ENCODE measurements at regions not wholly inside any gene's neighbourhood (a gene's known extent, or its start where the extent isn't known, plus 50 kb on each side); places are given as distances from the start of the nearest gene placed in this dataset.
"Not testable (repeated sequence)": the region's sequence is repeated elsewhere in the genome, so short reads cannot be mapped to it uniquely, and the experiment has no call there.

GRCh38 chr2:117299451-117299850 is 515.0 kb upstream of the DDX18 start:
- H3K4me1 Mint-ChIP-seq, result no peaks in the 10 kb centered on the region
- no peak overlapping the region for H3K4me3 Mint-ChIP-seq
- H3K27ac ChIP-seq (ENCODE audit: insufficient read depth, low read length, poor library complexity, severe bottlenecking), result no peak overlapping the region
- H3K36me3 ChIP-seq (ENCODE audit: control insufficient read depth, insufficient read depth, low read length), result no peaks in the 10 kb centered on the region
- H3K27me3 ChIP-seq (ENCODE audit: control insufficient read depth, insufficient read depth, low read length), result no peaks in the 10 kb centered on the region
- H3K36me3 Mint-ChIP-seq, result no peaks in the 10 kb centered on the region
- H3K27ac Mint-ChIP-seq, result no peak overlapping the region
- H3K4me3 ChIP-seq (ENCODE audit: low read depth, low read length), result no peak overlapping the region
- no peaks in the 10 kb centered on the region for H3K4me1 ChIP-seq (ENCODE audit: control insufficient read depth, insufficient read depth, low read length, poor library complexity, severe bottlenecking)
- no peak for DNase-seq
- H3K9me3 ChIP-seq (ENCODE audit: control insufficient read depth in 2 of 2, low read length in 2 of 2), result peaks cover 0 to 10% of the 10 kb centered on the region in 2 experiments
- H3K9me3 Mint-ChIP-seq, result peaks cover 3 to 25% (median 7%) of the 10 kb centered on the region in 7 donors
- ATAC-seq (ENCODE audit: low read depth in 2 of 2), result no peak
- no peaks in the 10 kb centered on the region for H3K27me3 Mint-ChIP-seq

- no peaks in the 10 kb centered on the region for H3K4me1 ChIP-seq (ENCODE audit: control insufficient read depth, insufficient read depth, low read length, poor library complexity, severe bottlenecking)
- H3K4me1 Mint-ChIP-seq, result peaks cover 0 to 4% (median 0%) of the 10 kb centered on the region in 4 donors
- no peak overlapping the region for H3K4me3 ChIP-seq (ENCODE audit: low read depth, low read length)
- no peaks in the 10 kb centered on the region for H3K27me3 ChIP-seq (ENCODE audit: control insufficient read depth, insufficient read depth, low read length)
- no peaks in the 10 kb centered on the region for H3K9me3 ChIP-seq (ENCODE audit: control insufficient read depth in 2 of 2, low read length in 2 of 2)
- H3K27ac Mint-ChIP-seq, result no peak overlapping the region
- H3K27ac ChIP-seq (ENCODE audit: insufficient read depth, low read length, poor library complexity, severe bottlenecking), result no peak overlapping the region
- no peak for ATAC-seq (ENCODE audit: low read depth in 2 of 2)
- peaks cover 0 to 15% (median 7%) of the 10 kb centered on the region in 7 donors for H3K9me3 Mint-ChIP-seq
- H3K4me3 Mint-ChIP-seq, result no peak overlapping the region
- no peaks in the 10 kb centered on the region for H3K36me3 ChIP-seq (ENCODE audit: control insufficient read depth, insufficient read depth, low read length)
- no peak for DNase-seq
- no peaks in the 10 kb centered on the region for H3K36me3 Mint-ChIP-seq
- H3K27me3 Mint-ChIP-seq, result no peaks in the 10 kb centered on the region
Measured at GRCh38 chr2:117308861-117309770, 505.4 kb upstream of the DDX18 start.

- no peak overlapping the region for H3K4me3 ChIP-seq (ENCODE audit: low read depth, low read length)
- no peaks in the 10 kb centered on the region for H3K27me3 ChIP-seq (ENCODE audit: control insufficient read depth, insufficient read depth, low read length)
- H3K4me1 ChIP-seq (ENCODE audit: control insufficient read depth, insufficient read depth, low read length, poor library complexity, severe bottlenecking), result no peaks in the 10 kb centered on the region
- no peaks in the 10 kb centered on the region for H3K36me3 ChIP-seq (ENCODE audit: control insufficient read depth, insufficient read depth, low read length)
- Mint-ChIP-seq H3K27ac (no peak overlapping the region), H3K36me3 (no peaks in the 10 kb centered on the region), H3K4me1 (no peaks in the 10 kb centered on the region), H3K9me3 (peaks cover 0 to 8% (median 2%) of the 10 kb centered on the region in 7 donors), H3K27me3 (no peaks in the 10 kb centered on the region), H3K4me3 (no peak overlapping the region)
- H3K27ac ChIP-seq (ENCODE audit: insufficient read depth, low read length, poor library complexity, severe bottlenecking), result no peak overlapping the region
- H3K9me3 ChIP-seq (ENCODE audit: control insufficient read depth in 2 of 2, low read length in 2 of 2), result no peaks in the 10 kb centered on the region
- DNase-seq (no peak), ATAC-seq (ENCODE audit: low read depth in 2 of 2) (no peak)
Measured at GRCh38 chr2:117321816-117322215, 492.7 kb upstream of the DDX18 start.

- ATAC-seq (ENCODE audit: low read depth in 2 of 2), result no peak
- Mint-ChIP-seq H3K4me1 (no peaks in the 10 kb centered on the region), H3K4me3 (no peak overlapping the region), H3K27me3 (no peaks in the 10 kb centered on the region), H3K9me3 (peaks cover 0 to 8% (median 2%) of the 10 kb centered on the region in 7 donors), H3K36me3 (no peaks in the 10 kb centered on the region), H3K27ac (no peak overlapping the region)
- Histone ChIP-seq H3K9me3 (ENCODE audit: control insufficient read depth in 2 of 2, low read length in 2 of 2) (no peaks in the 10 kb centered on the region), H3K4me3 (ENCODE audit: low read depth, low read length) (no peak overlapping the region), H3K27ac (ENCODE audit: insufficient read depth, low read length, poor library complexity, severe bottlenecking) (no peak overlapping the region), H3K36me3 (ENCODE audit: control insufficient read depth, insufficient read depth, low read length) (no peaks in the 10 kb centered on the region), H3K4me1 (ENCODE audit: control insufficient read depth, insufficient read depth, low read length, poor library complexity, severe bottlenecking) (no peaks in the 10 kb centered on the region), H3K27me3 (ENCODE audit: control insufficient read depth, insufficient read depth, low read length) (no peaks in the 10 kb centered on the region)
- no peak for DNase-seq
Measured at GRCh38 chr2:117323331-117323730, 491.2 kb upstream of the DDX18 start.

- DNase-seq (no peak), ATAC-seq (ENCODE audit: low read depth in 2 of 2) (no peak)
- Mint-ChIP-seq H3K27me3 (no peaks in the 10 kb centered on the region), H3K9me3 (peaks cover 0 to 7% (median 0%) of the 10 kb centered on the region in 7 donors), H3K4me1 (no peaks in the 10 kb centered on the region), H3K4me3 (no peak overlapping the region), H3K27ac (no peak overlapping the region), H3K36me3 (no peaks in the 10 kb centered on the region)
- Histone ChIP-seq H3K27me3 (ENCODE audit: control insufficient read depth, insufficient read depth, low read length) (no peaks in the 10 kb centered on the region), H3K27ac (ENCODE audit: insufficient read depth, low read length, poor library complexity, severe bottlenecking) (no peak overlapping the region), H3K4me1 (ENCODE audit: control insufficient read depth, insufficient read depth, low read length, poor library complexity, severe bottlenecking) (no peaks in the 10 kb centered on the region), H3K4me3 (ENCODE audit: low read depth, low read length) (no peak overlapping the region), H3K36me3 (ENCODE audit: control insufficient read depth, insufficient read depth, low read length) (no peaks in the 10 kb centered on the region), H3K9me3 (ENCODE audit: control insufficient read depth in 2 of 2, low read length in 2 of 2) (no peaks in the 10 kb centered on the region)
Measured at GRCh38 chr2:117330641-117331040, 483.9 kb upstream of the DDX18 start.

GRCh38 chr2:117335967-117336366 is 478.5 kb upstream of the DDX18 start:
- Mint-ChIP-seq H3K27me3 (no peaks in the 10 kb centered on the region), H3K4me1 (no peaks in the 10 kb centered on the region), H3K9me3 (peaks cover 0 to 7% (median 5%) of the 10 kb centered on the region in 7 donors), H3K27ac (no peak overlapping the region), H3K36me3 (no peaks in the 10 kb centered on the region), H3K4me3 (no peak overlapping the region)
- H3K4me1 ChIP-seq (ENCODE audit: control insufficient read depth, insufficient read depth, low read length, poor library complexity, severe bottlenecking), result no peaks in the 10 kb centered on the region
- H3K9me3 ChIP-seq (ENCODE audit: control insufficient read depth in 2 of 2, low read length in 2 of 2), result peaks cover 0 to 6% of the 10 kb centered on the region in 2 experiments
- no peaks in the 10 kb centered on the region for H3K36me3 ChIP-seq (ENCODE audit: control insufficient read depth, insufficient read depth, low read length)
- DNase-seq, result no peak
- no peaks in the 10 kb centered on the region for H3K27me3 ChIP-seq (ENCODE audit: control insufficient read depth, insufficient read depth, low read length)
- H3K4me3 ChIP-seq (ENCODE audit: low read depth, low read length), result no peak overlapping the region
- no peak overlapping the region for H3K27ac ChIP-seq (ENCODE audit: insufficient read depth, low read length, poor library complexity, severe bottlenecking)
- no peak for ATAC-seq (ENCODE audit: low read depth in 2 of 2)

GRCh38 chr2:117336496-117336895 is 478.0 kb upstream of the DDX18 start:
- Mint-ChIP-seq H3K36me3 (no peaks in the 10 kb centered on the region), H3K4me1 (no peaks in the 10 kb centered on the region), H3K9me3 (peaks cover 0 to 7% (median 5%) of the 10 kb centered on the region in 7 donors), H3K4me3 (no peak overlapping the region), H3K27ac (no peak overlapping the region), H3K27me3 (no peaks in the 10 kb centered on the region)
- no peak for ATAC-seq (ENCODE audit: low read depth in 2 of 2)
- no peak for DNase-seq
- no peaks in the 10 kb centered on the region for H3K27me3 ChIP-seq (ENCODE audit: control insufficient read depth, insufficient read depth, low read length)
- no peaks in the 10 kb centered on the region for H3K36me3 ChIP-seq (ENCODE audit: control insufficient read depth, insufficient read depth, low read length)
- no peak overlapping the region for H3K27ac ChIP-seq (ENCODE audit: insufficient read depth, low read length, poor library complexity, severe bottlenecking)
- peaks cover 0 to 6% of the 10 kb centered on the region in 2 experiments for H3K9me3 ChIP-seq (ENCODE audit: control insufficient read depth in 2 of 2, low read length in 2 of 2)
- no peaks in the 10 kb centered on the region for H3K4me1 ChIP-seq (ENCODE audit: control insufficient read depth, insufficient read depth, low read length, poor library complexity, severe bottlenecking)
- no peak overlapping the region for H3K4me3 ChIP-seq (ENCODE audit: low read depth, low read length)

GRCh38 chr2:117337981-117338380 is 476.5 kb upstream of the DDX18 start:
- not testable (repeated sequence) for H3K36me3 Mint-ChIP-seq; DNase-seq; H3K4me3 ChIP-seq (ENCODE audit: low read depth, low read length); H3K27ac Mint-ChIP-seq; H3K4me1 Mint-ChIP-seq; H3K4me3 Mint-ChIP-seq; ATAC-seq (ENCODE audit: low read depth in 2 of 2); H3K27me3 ChIP-seq (ENCODE audit: control insufficient read depth, insufficient read depth, low read length); H3K27ac ChIP-seq (ENCODE audit: insufficient read depth, low read length, poor library complexity, severe bottlenecking); H3K36me3 ChIP-seq (ENCODE audit: control insufficient read depth, insufficient read depth, low read length); H3K27me3 Mint-ChIP-seq; H3K4me1 ChIP-seq (ENCODE audit: control insufficient read depth, insufficient read depth, low read length, poor library complexity, severe bottlenecking); H3K9me3 ChIP-seq (ENCODE audit: control insufficient read depth in 2 of 2, low read length in 2 of 2); H3K9me3 Mint-ChIP-seq
